ENCODE measurements at regions not wholly inside any gene's neighbourhood (a gene's known extent, or its start where the extent isn't known, plus 50 kb on each side); places are given as distances from the start of the nearest gene placed in this dataset.

DNA sequence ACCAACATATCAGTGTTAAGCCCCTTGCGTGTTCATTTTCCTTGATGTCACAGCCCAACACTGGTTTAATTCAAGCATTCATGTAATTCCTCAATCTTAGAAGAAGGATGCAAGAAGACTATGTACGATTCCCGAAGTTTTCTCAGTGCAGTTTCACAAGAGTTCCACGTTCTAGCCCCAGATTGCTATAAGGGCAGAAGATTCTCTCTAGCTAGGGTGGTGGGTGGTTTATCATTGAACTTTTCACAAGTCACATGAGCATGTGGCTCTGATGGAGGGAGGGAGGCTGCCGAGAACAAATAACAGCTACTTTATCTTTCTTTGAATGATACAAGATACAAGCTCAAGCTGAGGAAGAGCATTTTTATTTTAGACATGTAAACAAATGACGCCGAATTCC lies 71.9 kb upstream of the NHSL1 start:
- no peak for TF ChIP-seq EZH2phosphoT487 (IDR thresholded peaks at IDR 0.05; ENCODE audit: insufficient read depth, low read depth)
- no peak for TF ChIP-seq EZH2 (IDR thresholded peaks at IDR 0.05; ENCODE audit: insufficient read depth, poor library complexity, severe bottlenecking)
